Endothelial cell (in vitro differentiated cells): ENCODE measurements at regions not wholly inside any gene's neighbourhood (a gene's known extent, or its start where the extent isn't known, plus 50 kb on each side); places are given as distances from the start of the nearest gene placed in this dataset.
"Not testable (repeated sequence)": the region's sequence is repeated elsewhere in the genome, so short reads cannot be mapped to it uniquely, and the experiment has no call there.

ENCODE experiments used
- DNase-seq: peaks from one replicate; pipeline ENCODE4 v3.0.0; 2021; ENCODE audit warnings: low spot score
- H3K27ac Mint-ChIP-seq: one replicate; pipeline ENCODE4 v1.8.0; 2021; ENCODE audit warnings: mixed read lengths, inconsistent platforms; ENCODE audit not compliant: unreplicated experiment
- H3K27me3 Mint-ChIP-seq: one replicate; pipeline ENCODE4 v1.8.0; 2021; ENCODE audit warnings: mild to moderate bottlenecking, moderate library complexity, mixed read lengths, inconsistent platforms; ENCODE audit not compliant: unreplicated experiment
- H3K36me3 Mint-ChIP-seq: one replicate; pipeline ENCODE4 v1.8.0; 2021; ENCODE audit warnings: mild to moderate bottlenecking, low read depth, mixed read lengths, inconsistent platforms; ENCODE audit not compliant: unreplicated experiment
- H3K4me1 Mint-ChIP-seq: one replicate; pipeline ENCODE4 v1.8.0; 2021; ENCODE audit warnings: mild to moderate bottlenecking, mixed read lengths, inconsistent platforms; ENCODE audit not compliant: unreplicated experiment
- H3K4me3 Mint-ChIP-seq: one replicate; pipeline ENCODE4 v1.8.0; 2021; ENCODE audit warnings: mild to moderate bottlenecking, mixed read lengths, inconsistent platforms; ENCODE audit not compliant: unreplicated experiment
- H3K9me3 Mint-ChIP-seq: one replicate; pipeline ENCODE4 v1.8.0; 2021; ENCODE audit warnings: mixed read lengths, inconsistent platforms; ENCODE audit not compliant: unreplicated experiment
- CTCF ChIP-seq: fragments of 200-600 bp; sonication (generic); IDR thresholded peaks from one replicate; pipeline ENCODE4 v1.5.0; 2021; ENCODE audit warnings: antibody characterized with exemption; ENCODE audit not compliant: unreplicated experiment

- no peak overlapping the region for H3K4me3 Mint-ChIP-seq
- no peak for TF ChIP-seq CTCF
- no peaks in the 10 kb centered on the region for H3K27me3 Mint-ChIP-seq
- H3K36me3 Mint-ChIP-seq: peaks cover 3% of the 10 kb centered on the region
- no peaks in the 10 kb centered on the region for H3K4me1 Mint-ChIP-seq
- no peaks in the 10 kb centered on the region for H3K9me3 Mint-ChIP-seq
- DNase-seq: no peak
- H3K27ac Mint-ChIP-seq: no peak overlapping the region
Measured at GRCh38 chr12:104888481-104888880, 69.6 kb downstream of the SLC41A2 start.

GRCh38 chr12:104887452-104887851 lies 70.6 kb downstream of the SLC41A2 start:
- Mint-ChIP-seq H3K9me3 (no peaks in the 10 kb centered on the region), H3K4me3 (no peak overlapping the region), H3K36me3 (peaks cover 3% of the 10 kb centered on the region), H3K27ac (no peak overlapping the region), H3K4me1 (no peaks in the 10 kb centered on the region), H3K27me3 (no peaks in the 10 kb centered on the region)
- DNase-seq: no peak
- no peak for TF ChIP-seq CTCF

GRCh38 chr12:104886418-104887401 lies 71.4 kb downstream of the SLC41A2 start:
- TF ChIP-seq CTCF: no peak
- peaks cover 3% of the 10 kb centered on the region for H3K36me3 Mint-ChIP-seq
- H3K4me1 Mint-ChIP-seq: no peaks in the 10 kb centered on the region
- DNase-seq: no peak
- no peak overlapping the region for H3K27ac Mint-ChIP-seq
- H3K9me3 Mint-ChIP-seq: no peaks in the 10 kb centered on the region
- H3K4me3 Mint-ChIP-seq: no peak overlapping the region
- no peaks in the 10 kb centered on the region for H3K27me3 Mint-ChIP-seq

GRCh38 chr12:104878858-104879257 lies 79.2 kb downstream of the SLC41A2 start:
- not testable (repeated sequence) for DNase-seq, H3K4me1 Mint-ChIP-seq, H3K27ac Mint-ChIP-seq, H3K4me3 Mint-ChIP-seq, H3K27me3 Mint-ChIP-seq, H3K9me3 Mint-ChIP-seq, H3K36me3 Mint-ChIP-seq

- no peaks in the 10 kb centered on the region for H3K27me3 Mint-ChIP-seq
Measured at GRCh38 chr12:104877103-104877705, 80.9 kb downstream of the SLC41A2 start.

More at GRCh38 chr12:104877103-104877705, 80.9 kb downstream of the SLC41A2 start:
- Mint-ChIP-seq H3K36me3 (no peaks in the 10 kb centered on the region), H3K4me3 (no peak overlapping the region), H3K27ac (no peak overlapping the region), H3K9me3 (no peaks in the 10 kb centered on the region), H3K4me1 (no peaks in the 10 kb centered on the region)
- peak; percentile 18 for DNase-seq
- TF ChIP-seq CTCF: peak; percentile 27
